Liver (tissue), 7 donors: ENCODE measurements at regions not wholly inside any gene's neighbourhood (a gene's known extent, or its start where the extent isn't known, plus 50 kb on each side); places are given as distances from the start of the nearest gene placed in this dataset.

ENCODE experiments used
- DNase-seq: peaks from one replicate; pipeline ENCODE4 v3.0.0-alpha.2; 2017; ENCODE audit warnings: low spot score
- H3K27ac ChIP-seq, 2 donors: one replicate each; pipeline ENCODE4 v1.7.0; 2013; ENCODE audit warnings: inconsistent platforms in 2 of 2, low read length in 2 of 2, control low read depth in 1 of 2, low read depth in 1 of 2, mild to moderate bottlenecking in 1 of 2
- H3K27me3 ChIP-seq, 4 donors: one replicate each; pipeline versions ENCODE4 v1.6.1 to v1.7.0; 2013; ENCODE audit warnings: low read length in 3 of 4, inconsistent platforms in 1 of 4, mild to moderate bottlenecking in 1 of 4, moderate library complexity in 1 of 4; ENCODE audit not compliant: control insufficient read depth in 4 of 4, insufficient read depth in 4 of 4
- H3K36me3 ChIP-seq, 4 donors: one replicate each; pipeline versions ENCODE4 v1.6.1 to v1.7.0; 2013; ENCODE audit warnings: low read length in 3 of 4, mild to moderate bottlenecking in 3 of 4, low read depth in 1 of 4, moderate library complexity in 1 of 4; ENCODE audit not compliant: control insufficient read depth in 4 of 4, insufficient read depth in 3 of 4
- H3K4me1 ChIP-seq, 4 donors: one replicate each; pipeline versions ENCODE4 v1.6.1 to v1.7.0; 2013; ENCODE audit warnings: low read length in 3 of 4, mild to moderate bottlenecking in 3 of 4, moderate library complexity in 1 of 4; ENCODE audit not compliant: control insufficient read depth in 4 of 4, insufficient read depth in 4 of 4
- H3K4me3 ChIP-seq, 3 donors: one replicate each; pipeline versions ENCODE4 v1.6.1 to v1.7.0; 2013; ENCODE audit warnings: low read length in 3 of 3, control low read depth in 1 of 3, low read depth in 1 of 3, mild to moderate bottlenecking in 1 of 3
- H3K9ac ChIP-seq, 2 donors: one replicate each; pipeline ENCODE4 v1.7.0; 2013; ENCODE audit warnings: low read length in 2 of 2, mild to moderate bottlenecking in 2 of 2, moderate library complexity in 2 of 2, control low read depth in 1 of 2, low read depth in 1 of 2
- H3K9me3 ChIP-seq, 4 donors: one replicate each; pipeline versions ENCODE4 v1.6.1 to v1.7.0; 2013; ENCODE audit warnings: low read length in 3 of 4; ENCODE audit not compliant: control insufficient read depth in 4 of 4
- ATF3 ChIP-seq: IDR thresholded peaks from 2 replicates; pipeline ENCODE4 v1.6.1; 2016; ENCODE audit warnings: antibody characterized with exemption
- EGR1 ChIP-seq, 2 donors: IDR thresholded peaks; 2 replicates each; pipeline ENCODE4 v1.6.1; 2016 to 2018; ENCODE audit warnings: antibody characterized with exemption in 2 of 2, low read depth in 2 of 2
- FOXA1 ChIP-seq: IDR thresholded peaks from 2 replicates; pipeline ENCODE4 v1.6.1; 2016; ENCODE audit warnings: antibody characterized with exemption
- FOXA2 ChIP-seq: IDR thresholded peaks from 2 replicates; pipeline ENCODE4 v1.6.1; 2016; ENCODE audit warnings: antibody characterized with exemption
- HNF4A ChIP-seq, 2 donors: conservative IDR thresholded peaks; 2 replicates each; pipeline ENCODE4 v1.6.1; 2016; ENCODE audit warnings: antibody characterized with exemption in 2 of 2, mild to moderate bottlenecking in 2 of 2
- JUND ChIP-seq, 2 donors: IDR thresholded peaks; 2 replicates each; pipeline ENCODE4 v1.6.1; 2016; ENCODE audit warnings: antibody characterized with exemption in 2 of 2
- MAX ChIP-seq: IDR thresholded peaks from 2 replicates; pipeline ENCODE4 v1.6.1; 2016; ENCODE audit warnings: antibody characterized with exemption
- NR2F2 ChIP-seq: IDR thresholded peaks from 2 replicates; pipeline ENCODE4 v1.6.1; 2016; ENCODE audit warnings: antibody characterized with exemption
- RAD21 ChIP-seq, 2 donors: IDR thresholded peaks; 2 replicates each; pipeline ENCODE4 v1.6.1; 2016; ENCODE audit warnings: antibody characterized with exemption in 2 of 2, mild to moderate bottlenecking in 2 of 2
- REST ChIP-seq: IDR thresholded peaks from 2 replicates; pipeline ENCODE4 v1.6.1; 2016; ENCODE audit warnings: antibody characterized with exemption, mild to moderate bottlenecking
- SP1 ChIP-seq: IDR thresholded peaks from 2 replicates; pipeline ENCODE4 v1.6.1; 2018; ENCODE audit warnings: antibody characterized with exemption, mild to moderate bottlenecking
- TAF1 ChIP-seq: conservative IDR thresholded peaks from 2 replicates; pipeline ENCODE4 v1.6.1; 2016; ENCODE audit warnings: antibody characterized with exemption, mild to moderate bottlenecking
- YY1 ChIP-seq: IDR thresholded peaks from 2 replicates; pipeline ENCODE4 v1.6.1; 2016; ENCODE audit warnings: antibody characterized with exemption, mild to moderate bottlenecking
- ZBTB33 ChIP-seq: IDR thresholded peaks from 2 replicates; pipeline ENCODE4 v1.6.1; 2016; ENCODE audit warnings: antibody characterized with exemption
- WGBS: extraction: QIAGEN DNeasy Blood & Tissue Kit; methylation state at CpG from one replicate; pipeline ENCODE4 v1.1.7; 2013; 5-methylcytosine and 5-hydroxymethylcytosine counted together
- donor health status: healthy.
- donor health status: healthy.
- donor health status: healthy.
- donor health status: healthy.

- H3K9ac ChIP-seq = no peak overlapping the region
- no peak overlapping the region for H3K27ac ChIP-seq
- H3K4me1 ChIP-seq = no peaks in the 10 kb centered on the region
- whole genome bisulfite sequencing = 77% methylated on average over 2 of the region's 2 CpGs
- no peaks in the 10 kb centered on the region for H3K9me3 ChIP-seq
- no peaks in the 10 kb centered on the region for H3K27me3 ChIP-seq
- no peak for DNase-seq
- TF ChIP-seq NR2F2 (no peak), SP1 (no peak), ZBTB33 (no peak), FOXA1 (no peak), HNF4A (conservative IDR thresholded peaks at IDR 0.05) (no peak), REST (no peak), TAF1 (no peak), EGR1 (IDR thresholded peaks at IDR 0.05; ENCODE audit: low read depth in 2 of 2) (no peak), YY1 (no peak), FOXA2 (no peak), JUND (IDR thresholded peaks at IDR 0.05) (no peak), RAD21 (IDR thresholded peaks at IDR 0.05) (no peak), MAX (no peak)
- no peak overlapping the region for H3K4me3 ChIP-seq
- no peaks in the 10 kb centered on the region for H3K36me3 ChIP-seq
Observed at GRCh38 chr1:112070677-112071076, 81.2 kb upstream of the KCND3 start.

GRCh38 chr1:112074711-112075110, 85.2 kb upstream of the KCND3 start:
- H3K4me3 ChIP-seq = no peak overlapping the region
- no peaks in the 10 kb centered on the region for H3K4me1 ChIP-seq
- no peak overlapping the region for H3K9ac ChIP-seq
- 78% methylated on average over 1 of the region's 1 CpG for WGBS
- H3K27me3 ChIP-seq = no peaks in the 10 kb centered on the region
- no peak for DNase-seq
- no peak for TF ChIP-seq FOXA2
- no peak overlapping the region for H3K27ac ChIP-seq
- H3K9me3 ChIP-seq = no peaks in the 10 kb centered on the region
- H3K36me3 ChIP-seq = no peaks in the 10 kb centered on the region

GRCh38 chr1:112075566-112075965, 86.1 kb upstream of the KCND3 start:
- Histone ChIP-seq H3K9me3 (no peaks in the 10 kb centered on the region), H3K27ac (no peak overlapping the region), H3K4me3 (no peak overlapping the region), H3K4me1 (no peaks in the 10 kb centered on the region), H3K9ac (no peak overlapping the region), H3K36me3 (no peaks in the 10 kb centered on the region), H3K27me3 (no peaks in the 10 kb centered on the region)
- TF ChIP-seq ATF3 (no peak), RAD21 (IDR thresholded peaks at IDR 0.05) (no peak), EGR1 (IDR thresholded peaks at IDR 0.05; ENCODE audit: low read depth in 2 of 2) (no peak)
- 78% methylated on average over 1 of the region's 1 CpG for WGBS
- DNase-seq = no peak
